NOMO-1 treated with DMSO at 0.1 percent for 48 hours (cell line): ENCODE measurements at regions not wholly inside any gene's neighbourhood (a gene's known extent, or its start where the extent isn't known, plus 50 kb on each side); places are given as distances from the start of the nearest gene placed in this dataset.
"Not testable (repeated sequence)": the region's sequence is repeated elsewhere in the genome, so short reads cannot be mapped to it uniquely, and the experiment has no call there.

Experiments used
- DNase-seq: peaks from one replicate; lab custom pipeline; 2025; ENCODE audit not compliant: unreplicated experiment; lab: John Stamatoyannopoulos, UW

DNA sequence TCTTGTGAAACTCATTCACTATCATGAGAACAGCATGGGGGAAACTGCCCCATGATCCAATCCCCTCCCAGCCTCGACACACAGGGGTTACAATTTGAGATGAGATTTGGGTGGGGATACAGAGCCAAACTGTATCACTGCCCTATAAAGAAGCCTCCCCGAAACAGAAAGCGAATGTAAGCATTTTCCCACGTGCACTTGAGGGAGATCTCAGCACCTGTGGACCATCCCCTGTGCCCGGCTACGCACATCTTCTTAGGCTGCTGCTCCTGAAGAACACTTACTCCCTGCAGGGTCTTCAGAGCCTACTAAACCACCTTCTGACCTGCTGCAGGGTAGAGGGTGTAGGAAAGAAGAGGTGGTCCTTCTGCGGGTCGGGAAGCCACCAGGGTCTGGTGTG lies 410.2 kb upstream of the IRX2 start:
- no peak for DNase-seq

DNA sequence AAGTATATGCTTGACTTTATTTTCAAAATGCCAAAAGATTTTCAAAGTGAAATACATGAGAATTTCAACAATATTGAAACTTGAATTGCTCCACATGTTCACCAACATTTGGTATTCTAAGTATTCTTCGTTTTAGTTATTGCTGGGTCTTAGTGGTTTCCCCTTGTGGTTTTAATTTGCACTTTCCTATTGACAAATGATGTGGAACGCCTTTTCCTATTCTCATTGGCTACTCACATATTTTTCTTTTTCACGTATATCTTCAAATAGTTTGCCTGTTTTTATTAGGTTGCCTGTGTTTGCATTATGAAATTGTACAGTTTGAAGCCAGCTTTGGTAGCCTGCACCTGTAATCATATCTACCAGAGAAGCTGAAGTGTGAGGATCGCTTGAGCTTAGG lies 405.7 kb upstream of the IRX2 start:
- no peak for DNase-seq

DNA sequence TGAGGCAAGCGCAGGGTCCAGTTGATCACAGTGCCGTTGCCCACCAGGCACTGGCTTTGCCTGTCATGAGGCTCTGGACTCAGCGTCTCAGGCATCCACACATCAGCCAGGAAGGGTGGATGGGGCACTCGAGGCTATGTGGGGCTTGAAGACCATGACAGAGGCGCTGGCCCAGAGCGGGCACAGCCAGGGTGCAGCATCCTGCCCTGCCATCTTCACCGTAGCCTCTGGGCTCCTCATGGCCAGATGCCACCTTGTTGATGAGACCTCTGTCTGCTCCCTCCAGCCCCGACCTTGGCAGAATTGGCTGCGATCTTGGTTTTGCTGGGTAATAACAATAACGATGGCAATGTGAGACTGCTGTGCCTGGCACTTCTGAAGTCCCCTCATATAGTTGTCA lies 404.2 kb upstream of the IRX2 start:
- no peak for DNase-seq

DNA sequence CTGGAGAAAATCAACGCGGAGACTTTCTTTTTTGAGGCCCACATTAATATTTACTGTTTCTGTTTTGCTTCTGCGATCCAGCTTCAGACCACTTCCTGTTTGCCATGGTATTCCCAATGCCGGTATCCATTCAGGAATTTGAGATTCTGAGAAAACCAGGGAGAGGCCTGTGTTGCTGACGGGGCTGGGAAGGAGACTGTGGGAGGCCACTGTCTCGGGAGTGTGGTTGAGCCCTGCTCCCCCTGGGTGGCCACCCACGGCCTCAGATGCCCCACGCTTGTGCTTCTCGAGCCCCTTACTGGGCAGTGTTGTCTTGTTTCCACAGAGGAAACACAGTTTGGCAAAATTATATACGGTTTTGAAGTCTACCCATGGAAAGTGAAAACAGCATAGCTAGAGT lies 403.6 kb upstream of the IRX2 start:
- no peak for DNase-seq

- no peak for DNase-seq
Measured at GRCh38 chr5:3153906-3154305, 402.4 kb upstream of the IRX2 start.

GRCh38 chr5:3153226-3153858 lies 401.9 kb upstream of the IRX2 start:
- no peak for DNase-seq

DNA sequence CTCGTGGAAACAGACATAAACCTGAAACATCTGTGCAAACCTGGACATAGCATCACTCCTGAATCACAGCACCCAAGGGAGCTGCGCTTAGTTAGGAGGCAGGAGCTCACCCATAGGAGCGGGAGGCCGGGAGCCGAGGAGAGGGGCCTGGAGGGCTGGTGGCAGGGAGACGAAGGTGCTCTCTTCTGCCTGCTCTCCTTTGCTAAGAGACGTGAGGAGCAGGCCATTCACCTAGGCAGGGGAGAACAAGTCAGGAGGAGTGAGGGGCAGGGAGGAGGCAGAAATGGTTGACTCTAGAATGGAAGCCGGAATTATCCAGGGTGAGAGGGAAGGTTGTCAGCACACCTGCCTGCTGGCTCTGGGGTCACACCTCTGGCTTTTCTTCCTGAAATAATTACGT lies 398.4 kb upstream of the IRX2 start:
- DNase-seq: no peak

DNA sequence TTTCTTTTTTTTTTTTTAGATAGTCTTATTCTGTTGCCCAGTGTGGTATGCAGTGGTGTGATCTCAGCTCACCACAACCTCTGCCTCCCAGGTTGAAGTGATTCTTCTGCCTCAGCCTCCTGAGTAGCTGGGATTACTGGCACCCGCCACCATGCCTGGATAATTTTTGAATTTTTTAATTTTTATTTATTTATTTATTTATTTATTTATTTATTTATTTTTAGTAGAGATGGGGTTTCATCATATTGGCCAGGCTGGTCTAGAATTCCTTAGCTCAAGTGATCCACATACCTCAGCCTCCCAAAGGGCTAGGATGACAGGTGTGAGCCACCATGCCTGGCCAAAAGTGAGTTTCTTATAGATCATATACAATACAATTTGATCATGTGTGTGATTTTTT lies 395.9 kb upstream of the IRX2 start:
- not testable (repeated sequence) for DNase-seq

DNA sequence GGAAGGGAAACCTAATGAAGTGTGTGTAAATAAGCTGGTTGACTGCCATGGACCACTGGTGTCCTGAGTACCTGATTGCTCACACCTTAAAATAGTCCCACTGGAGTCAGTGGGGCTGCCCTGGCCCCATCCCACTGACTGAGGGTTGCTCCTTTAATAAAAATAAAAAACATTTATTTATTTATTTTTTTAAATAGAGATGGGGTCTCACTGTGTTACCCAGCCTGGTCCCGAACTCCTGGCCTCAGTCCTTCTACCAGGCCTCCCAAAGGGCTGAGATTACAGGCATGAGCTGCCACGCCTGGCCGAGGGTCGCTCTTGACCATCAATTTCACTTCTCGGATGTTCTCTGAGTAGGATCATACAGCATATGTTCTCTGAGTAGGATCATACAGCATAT lies 394.2 kb upstream of the IRX2 start:
- no peak for DNase-seq

DNA sequence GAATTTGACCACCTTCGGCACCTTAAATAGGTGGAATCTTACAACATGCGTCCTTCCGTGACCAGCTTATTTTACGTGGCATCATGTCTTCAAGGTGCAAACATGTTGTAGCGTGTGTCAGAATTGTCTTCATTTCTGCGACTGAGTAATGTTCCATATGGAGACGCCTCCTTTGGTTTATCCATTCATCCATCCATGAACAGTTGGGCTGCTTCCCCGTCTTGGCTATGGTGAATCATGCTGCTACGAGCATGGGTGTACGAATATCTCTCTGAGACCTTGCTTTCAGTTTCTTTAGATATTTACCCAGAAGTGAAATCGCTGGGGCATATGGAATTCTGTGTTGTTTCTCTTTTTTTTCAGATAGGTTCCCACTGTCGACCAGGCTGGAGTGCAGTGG lies 391.9 kb upstream of the IRX2 start:
- DNase-seq: no peak

DNA sequence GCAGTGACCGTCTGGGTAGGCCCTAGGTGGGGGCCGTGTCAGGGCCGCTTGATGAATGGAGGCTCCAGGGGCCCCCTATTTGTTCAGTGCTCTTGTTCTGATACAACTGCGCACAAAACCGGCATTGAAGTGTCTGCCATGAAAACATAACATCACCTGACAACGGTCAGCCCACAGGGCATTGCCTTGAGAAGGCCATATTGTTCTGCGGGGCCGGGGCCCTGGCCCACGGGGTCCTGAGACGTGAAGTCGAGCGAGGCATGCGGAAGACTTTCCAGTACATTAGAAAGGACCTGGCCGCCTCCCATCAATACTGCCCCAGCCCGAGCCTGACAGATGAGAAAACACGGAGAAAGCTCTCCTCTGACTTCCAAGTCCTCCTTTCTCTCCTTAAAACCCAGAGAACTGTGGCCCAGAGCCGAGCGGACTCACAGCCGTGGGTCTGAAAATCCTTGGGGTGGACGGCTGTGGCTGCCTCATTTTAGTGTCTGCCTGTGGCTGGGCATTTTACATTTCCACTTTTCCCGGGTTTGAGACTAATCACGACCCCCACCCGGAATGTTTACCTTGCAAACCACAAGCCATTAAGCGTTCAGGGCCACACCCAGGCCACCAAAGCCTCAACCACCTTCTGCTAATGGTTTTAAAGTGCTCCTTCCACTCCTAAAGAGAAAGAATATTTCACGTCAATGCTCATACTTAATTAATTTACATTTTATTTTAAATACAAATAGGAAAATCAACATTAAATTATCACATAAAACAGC lies 391.0 kb upstream of the IRX2 start:
- no peak for DNase-seq

DNA sequence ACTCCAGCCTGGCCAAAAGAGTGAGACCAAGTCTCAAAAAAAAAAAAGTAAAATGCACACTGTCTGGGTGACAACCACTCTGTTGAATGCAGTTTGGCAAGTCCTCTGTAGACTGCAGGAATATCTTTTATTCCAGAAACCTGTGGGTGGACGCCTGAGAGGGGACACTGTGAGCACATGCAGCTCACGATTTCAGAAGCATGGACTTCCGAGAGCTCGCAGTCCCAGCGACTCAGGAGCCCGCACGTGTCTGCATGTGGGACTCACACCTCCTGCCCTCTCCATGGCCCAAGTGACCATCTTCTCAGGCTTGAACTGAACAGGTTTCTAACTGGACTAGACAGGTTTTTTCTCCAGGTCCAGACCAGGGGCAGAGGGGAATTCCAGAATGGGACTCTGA lies 388.6 kb upstream of the IRX2 start:
- no peak for DNase-seq

DNA sequence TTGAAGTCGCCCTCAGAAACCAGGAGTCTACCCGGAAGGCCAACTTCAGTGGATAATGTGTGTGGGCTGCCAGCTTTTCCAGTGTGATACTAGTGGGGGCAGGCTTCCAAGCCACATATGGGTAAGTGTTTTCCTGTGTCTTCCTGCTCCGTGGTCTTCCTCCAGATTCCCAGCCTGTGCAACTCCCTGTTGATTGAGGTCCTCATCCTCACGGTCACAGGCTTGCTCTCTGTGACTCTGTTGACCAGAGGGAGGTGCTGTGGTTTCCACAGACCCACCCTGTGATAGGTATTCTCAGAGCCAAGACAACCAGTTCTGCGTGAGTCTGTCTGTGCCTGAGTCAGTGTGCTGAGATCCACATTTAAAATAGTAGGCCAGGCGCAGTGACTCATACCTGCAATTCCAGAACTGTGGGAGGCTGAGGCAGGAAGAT lies 388.0 kb upstream of the IRX2 start:
- no peak for DNase-seq

- DNase-seq: no peak
Measured at GRCh38 chr5:3131161-3131560, 379.7 kb upstream of the IRX2 start.

DNA sequence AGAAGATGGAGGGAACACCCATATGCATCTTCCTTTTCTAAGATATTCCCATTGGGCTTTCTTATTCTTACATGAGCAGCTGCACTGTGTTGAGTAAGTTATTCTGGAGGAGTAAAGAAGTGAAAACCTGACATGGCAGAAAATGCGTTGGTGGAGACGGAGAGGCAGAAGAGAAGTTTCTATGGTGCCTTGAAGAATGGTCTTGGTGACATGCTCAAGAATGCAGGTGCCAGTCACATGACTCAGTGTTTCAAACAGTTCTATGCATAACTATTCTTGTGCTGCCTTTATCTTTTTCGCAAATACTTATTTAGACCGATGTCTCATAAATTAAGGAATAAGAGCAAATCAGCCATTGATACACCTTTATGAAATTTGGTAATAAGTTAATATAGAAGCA lies 377.8 kb upstream of the IRX2 start:
- no peak for DNase-seq

DNA sequence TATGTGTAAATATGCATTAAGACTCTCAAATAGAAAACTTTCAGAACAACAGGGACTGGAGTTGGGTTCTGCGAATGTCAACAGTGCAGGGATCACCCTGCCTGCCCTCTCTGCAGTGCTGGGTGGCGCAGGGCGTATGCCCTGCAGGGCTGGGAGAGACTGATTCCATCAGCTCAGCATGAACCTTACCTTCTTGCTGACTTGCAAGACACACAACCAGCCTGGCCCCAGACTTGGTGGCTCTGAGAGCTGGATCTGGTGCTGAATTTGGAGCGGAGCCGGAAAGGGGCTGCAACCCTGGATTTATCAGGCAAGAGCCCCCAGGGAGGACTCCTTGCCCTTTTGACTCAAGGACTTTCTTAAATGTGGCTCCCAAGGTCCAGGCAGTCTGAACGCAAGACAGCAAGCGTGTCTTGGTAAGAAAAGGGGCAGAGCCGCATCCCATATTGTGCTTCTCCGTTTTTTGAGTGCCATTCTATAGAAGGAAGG lies 376.0 kb upstream of the IRX2 start:
- DNase-seq: no peak

DNA sequence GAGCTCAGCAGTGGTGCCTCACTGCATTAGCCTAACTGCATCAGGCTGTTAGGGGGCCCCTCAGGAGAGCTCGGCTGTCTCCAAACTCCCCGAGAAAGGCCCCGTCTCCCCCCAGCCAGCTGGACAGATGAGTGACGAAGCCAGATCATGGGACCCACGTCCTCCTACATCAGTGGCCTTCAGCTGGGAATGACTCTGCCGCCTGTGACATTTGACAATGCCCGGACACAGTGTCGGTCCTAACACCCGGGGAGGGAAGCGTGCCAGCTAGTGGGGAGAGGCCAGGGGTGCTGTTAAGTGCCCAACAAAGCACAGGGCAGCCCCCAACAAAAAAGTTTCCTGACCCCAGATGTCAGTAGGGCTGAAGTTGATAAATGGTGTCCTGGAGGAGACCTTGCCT lies 375.2 kb upstream of the IRX2 start:
- DNase-seq: no peak

GRCh38 chr5:3124410-3124809 lies 372.9 kb upstream of the IRX2 start:
- DNase-seq: no peak

- DNase-seq: no peak
Measured at GRCh38 chr5:3123763-3124157, 372.3 kb upstream of the IRX2 start.

DNA sequence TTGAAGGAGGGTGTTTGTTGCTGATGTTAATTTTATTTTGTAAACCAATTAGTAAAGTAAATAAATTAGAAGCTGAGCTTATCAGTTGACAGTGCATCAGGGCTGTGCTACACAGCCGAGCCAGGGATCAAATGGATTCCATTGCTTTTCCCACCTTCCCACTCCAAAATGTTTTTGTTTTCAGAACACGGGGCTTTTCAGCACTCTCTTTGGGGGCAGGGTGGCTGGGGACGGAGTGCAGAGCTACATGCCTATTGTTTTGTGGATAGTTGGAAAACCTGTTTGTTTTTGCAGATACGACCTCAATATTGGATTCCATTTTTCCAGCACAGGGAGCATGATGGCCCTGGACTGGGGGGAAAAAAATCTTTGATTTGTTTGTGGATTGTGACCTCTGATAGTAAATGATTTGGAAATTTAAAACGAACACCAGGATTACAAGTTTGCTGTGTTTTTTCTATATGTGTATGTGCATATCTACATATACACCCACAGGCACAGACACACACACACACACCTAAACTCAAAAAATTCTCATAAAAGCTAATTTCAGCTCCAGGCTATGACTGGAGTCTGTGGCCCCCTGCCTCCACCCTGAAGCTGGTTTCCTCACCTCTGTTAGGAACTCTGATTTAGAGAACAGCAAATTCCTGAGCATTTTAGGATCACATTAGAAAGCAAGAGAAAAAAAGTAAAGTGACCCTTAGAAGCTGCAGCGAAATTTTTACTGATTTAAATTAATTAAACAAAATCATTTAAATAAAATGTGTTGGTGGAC lies 371.7 kb upstream of the IRX2 start:
- DNase-seq: no peak

GRCh38 chr5:3122216-3122615 lies 370.7 kb upstream of the IRX2 start:
- DNase-seq: no peak

DNA sequence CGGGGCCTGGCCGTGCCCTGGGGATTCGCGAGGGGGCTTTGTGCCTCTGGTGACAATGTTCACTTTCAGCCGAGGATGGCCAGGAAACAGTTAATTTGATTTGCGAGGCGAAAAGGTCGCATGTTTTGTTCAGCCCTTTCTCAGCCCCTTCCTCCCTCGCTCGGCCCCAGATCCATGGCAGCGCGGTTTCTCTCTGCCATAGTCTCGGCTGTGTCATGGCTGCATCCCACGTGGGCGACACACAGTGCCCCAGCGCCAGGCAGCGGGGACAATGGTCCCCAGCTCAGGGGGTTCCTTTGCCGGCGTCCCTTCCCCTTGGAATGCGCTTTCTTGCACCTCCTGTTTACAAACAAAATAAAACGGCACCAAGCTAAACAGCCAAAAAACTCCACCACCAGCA lies 370.3 kb upstream of the IRX2 start:
- DNase-seq: no peak
